Smooth muscle cell (in vitro differentiated cells): ENCODE measurements at regions not wholly inside any gene's neighbourhood (a gene's known extent, or its start where the extent isn't known, plus 50 kb on each side); places are given as distances from the start of the nearest gene placed in this dataset.
"Not testable (repeated sequence)": the region's sequence is repeated elsewhere in the genome, so short reads cannot be mapped to it uniquely, and the experiment has no call there.

Experiments
- DNase-seq: peaks from one replicate; lab custom pipeline; 2025; ENCODE audit not compliant: unreplicated experiment; lab: John Stamatoyannopoulos, UW
- H2AFZ ChIP-seq: fragments of 200-600 bp; sonication (generic); 2 replicates; pipeline ENCODE4 v1.6.0; 2016; ENCODE audit warnings: antibody characterized with exemption, low read depth, mild to moderate bottlenecking
- H3F3A ChIP-seq: fragments of 200-600 bp; sonication (generic); 2 replicates; pipeline ENCODE4 v1.6.0; 2017; ENCODE audit warnings: antibody characterized with exemption, low read depth
- H3K27ac ChIP-seq: fragments of 200-600 bp; sonication (generic); 2 replicates; pipeline ENCODE4 v1.5.1; 2016; ENCODE audit warnings: low read depth, mild to moderate bottlenecking
- H3K27me3 ChIP-seq: fragments of 200-600 bp; sonication (generic); 2 replicates; pipeline ENCODE4 v1.6.1; 2016; ENCODE audit warnings: low read depth, mild to moderate bottlenecking
- H3K36me3 ChIP-seq: fragments of 200-600 bp; sonication (generic); 2 replicates; pipeline ENCODE4 v1.5.1; 2016; ENCODE audit warnings: low read depth
- H3K4me1 ChIP-seq: fragments of 200-600 bp; sonication (generic); 2 replicates; pipeline ENCODE4 v1.5.1; 2016; ENCODE audit warnings: low read depth
- H3K4me2 ChIP-seq: fragments of 200-600 bp; sonication (generic); 2 replicates; pipeline ENCODE4 v1.6.0; 2016; ENCODE audit warnings: mild to moderate bottlenecking
- H3K4me3 ChIP-seq: fragments of 200-600 bp; sonication (generic); 2 replicates; pipeline ENCODE4 v1.5.1; 2016; ENCODE audit warnings: mild to moderate bottlenecking
- H3K79me2 ChIP-seq: fragments of 200-600 bp; sonication (generic); 2 replicates; pipeline ENCODE4 v1.6.0; 2016; ENCODE audit warnings: low read depth, mild to moderate bottlenecking
- H3K9ac ChIP-seq: fragments of 200-600 bp; sonication (generic); 2 replicates; pipeline ENCODE4 v1.6.0; 2016; ENCODE audit warnings: low read depth
- H3K9me3 ChIP-seq: fragments of 200-600 bp; sonication (generic); replicated peaks from 2 replicates; pipeline ENCODE4 v1.5.1; 2016; ENCODE audit warnings: low read depth
- H4K20me1 ChIP-seq: fragments of 200-600 bp; sonication (generic); 2 replicates; pipeline ENCODE4 v1.6.0; 2016; ENCODE audit warnings: low read depth
- WGBS: methylation state at CpG from one replicate; pipeline ENCODE4 v1.1.7; 2016; ENCODE audit warnings: low lambda C conversion rate; 5-methylcytosine and 5-hydroxymethylcytosine counted together
- TF ChIP-seq, protein P1 (sequence below): fragments of 200-600 bp; sonication (generic); IDR thresholded peaks from 2 replicates; pipeline ENCODE4 v1.5.1; 2017; ENCODE audit warnings: borderline replicate concordance, mild to moderate bottlenecking, antibody characterized with exemption; ENCODE audit not compliant: insufficient read depth, poor library complexity, severe bottlenecking

GRCh38 chr11:34727228-34727737 is 106.4 kb downstream of the EHF start:
- Histone ChIP-seq H3K4me2 (no peak overlapping the region), H3K9ac (no peak overlapping the region), H3K4me3 (no peak overlapping the region), H2AFZ (no peak overlapping the region), H3K4me1 (no peaks in the 10 kb centered on the region), H3K27ac (no peak overlapping the region), H3K36me3 (peaks cover 8% of the 10 kb centered on the region), H3K9me3 (no peaks in the 10 kb centered on the region), H3F3A (no peaks in the 10 kb centered on the region), H3K79me2 (no peaks in the 10 kb centered on the region), H4K20me1 (peaks cover 4% of the 10 kb centered on the region), H3K27me3 (no peaks in the 10 kb centered on the region)
- TF ChIP-seq, protein P1, sequence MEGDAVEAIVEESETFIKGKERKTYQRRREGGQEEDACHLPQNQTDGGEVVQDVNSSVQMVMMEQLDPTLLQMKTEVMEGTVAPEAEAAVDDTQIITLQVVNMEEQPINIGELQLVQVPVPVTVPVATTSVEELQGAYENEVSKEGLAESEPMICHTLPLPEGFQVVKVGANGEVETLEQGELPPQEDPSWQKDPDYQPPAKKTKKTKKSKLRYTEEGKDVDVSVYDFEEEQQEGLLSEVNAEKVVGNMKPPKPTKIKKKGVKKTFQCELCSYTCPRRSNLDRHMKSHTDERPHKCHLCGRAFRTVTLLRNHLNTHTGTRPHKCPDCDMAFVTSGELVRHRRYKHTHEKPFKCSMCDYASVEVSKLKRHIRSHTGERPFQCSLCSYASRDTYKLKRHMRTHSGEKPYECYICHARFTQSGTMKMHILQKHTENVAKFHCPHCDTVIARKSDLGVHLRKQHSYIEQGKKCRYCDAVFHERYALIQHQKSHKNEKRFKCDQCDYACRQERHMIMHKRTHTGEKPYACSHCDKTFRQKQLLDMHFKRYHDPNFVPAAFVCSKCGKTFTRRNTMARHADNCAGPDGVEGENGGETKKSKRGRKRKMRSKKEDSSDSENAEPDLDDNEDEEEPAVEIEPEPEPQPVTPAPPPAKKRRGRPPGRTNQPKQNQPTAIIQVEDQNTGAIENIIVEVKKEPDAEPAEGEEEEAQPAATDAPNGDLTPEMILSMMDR, result no peak
- DNase-seq, result no peak
- WGBS, result 96% methylated on average over 1 of the region's 1 CpG

- Histone ChIP-seq H2AFZ (no peak overlapping the region), H3K4me3 (no peak overlapping the region), H3K9ac (no peak overlapping the region), H3K79me2 (no peaks in the 10 kb centered on the region), H3F3A (no peaks in the 10 kb centered on the region), H3K9me3 (no peaks in the 10 kb centered on the region), H4K20me1 (peaks cover 4% of the 10 kb centered on the region), H3K27ac (no peak overlapping the region), H3K4me1 (no peaks in the 10 kb centered on the region), H3K4me2 (no peak overlapping the region), H3K36me3 (peaks cover 8% of the 10 kb centered on the region), H3K27me3 (no peaks in the 10 kb centered on the region)
- TF ChIP-seq, protein P1, result no peak
- WGBS, result 93% methylated on average over 1 of the region's 1 CpG
- no peak for DNase-seq
Measured at GRCh38 chr11:34724973-34725372, 104.1 kb downstream of the EHF start.

GRCh38 chr11:34721646-34722045 is 100.8 kb downstream of the EHF start:
- Histone ChIP-seq H3K4me2 (no peak overlapping the region), H3K4me3 (no peak overlapping the region), H3F3A (no peaks in the 10 kb centered on the region), H3K27me3 (no peaks in the 10 kb centered on the region), H3K36me3 (peaks cover 14% of the 10 kb centered on the region), H3K27ac (no peak overlapping the region), H3K4me1 (no peaks in the 10 kb centered on the region), H3K79me2 (no peaks in the 10 kb centered on the region), H2AFZ (no peak overlapping the region), H3K9ac (no peak overlapping the region), H3K9me3 (no peaks in the 10 kb centered on the region), H4K20me1 (no peaks in the 10 kb centered on the region)
- TF ChIP-seq, protein P1, result no peak
- 98% methylated on average over 2 of the region's 2 CpGs for WGBS
- no peak for DNase-seq

DNA sequence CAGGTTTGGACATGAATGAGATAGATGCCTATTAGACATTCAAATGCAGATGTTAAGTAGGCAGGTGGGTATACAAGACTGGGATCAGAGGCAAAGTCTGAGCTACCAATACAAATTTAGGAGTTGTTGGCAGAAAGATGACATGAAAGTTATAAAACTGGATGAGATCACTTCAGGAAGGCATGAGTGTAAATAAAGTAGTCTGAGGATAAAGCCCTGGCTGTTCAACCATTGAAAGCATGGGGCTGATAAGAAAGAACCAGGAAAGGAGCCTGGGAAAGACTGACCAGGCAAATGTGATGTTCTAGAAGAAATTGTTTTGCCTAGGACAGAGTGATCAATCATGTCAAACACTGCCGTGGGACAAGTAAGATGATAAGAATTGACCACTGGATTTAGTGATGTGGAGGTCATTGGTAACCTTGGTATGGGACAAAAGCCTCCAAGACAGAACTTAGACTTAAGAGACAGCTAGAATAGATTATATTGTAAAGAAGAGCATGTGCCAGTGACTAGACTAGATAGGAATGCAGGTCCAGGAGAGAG is 98.5 kb downstream of the EHF start:
- no peak overlapping the region for H3K9ac ChIP-seq
- H3K4me2 ChIP-seq, result no peak overlapping the region
- no peaks in the 10 kb centered on the region for H4K20me1 ChIP-seq
- no peaks in the 10 kb centered on the region for H3K9me3 ChIP-seq
- DNase-seq, result no peak
- H3K27me3 ChIP-seq, result no peaks in the 10 kb centered on the region
- TF ChIP-seq, protein P1, result no peak
- H2AFZ ChIP-seq, result no peak overlapping the region
- no peaks in the 10 kb centered on the region for H3F3A ChIP-seq
- H3K4me3 ChIP-seq, result no peak overlapping the region
- H3K27ac ChIP-seq, result no peak overlapping the region
- WGBS, result 55% methylated on average over 1 of the region's 1 CpG
- H3K79me2 ChIP-seq, result no peaks in the 10 kb centered on the region
- H3K4me1 ChIP-seq, result no peaks in the 10 kb centered on the region
- H3K36me3 ChIP-seq, result peaks cover 26% of the 10 kb centered on the region

- H3F3A ChIP-seq, H2AFZ ChIP-seq, H3K27ac ChIP-seq, H3K27me3 ChIP-seq, H4K20me1 ChIP-seq, H3K4me3 ChIP-seq, H3K9ac ChIP-seq, DNase-seq, H3K4me1 ChIP-seq, H3K4me2 ChIP-seq: not testable (repeated sequence)
- Histone ChIP-seq H3K9me3 (peaks cover 25% of the 10 kb centered on the region), H3K79me2 (peaks cover 13% of the 10 kb centered on the region), H3K36me3 (peaks cover 51% of the 10 kb centered on the region)
Measured at GRCh38 chr11:34713631-34714030, 92.7 kb downstream of the EHF start.
